ENCODE measurements at regions not wholly inside any gene's neighbourhood (a gene's known extent, or its start where the extent isn't known, plus 50 kb on each side); places are given as distances from the start of the nearest gene placed in this dataset.
"Not testable (repeated sequence)": the region's sequence is repeated elsewhere in the genome, so short reads cannot be mapped to it uniquely, and the experiment has no call there.

GRCh38 chr17:15802917-15803316, 70.8 kb downstream of the TBC1D26 start:
- not testable (repeated sequence) for H3K36me3 Mint-ChIP-seq (ENCODE audit: low read depth, unreplicated experiment); H3K4me1 Mint-ChIP-seq (ENCODE audit: unreplicated experiment); H3K4me3 Mint-ChIP-seq (ENCODE audit: unreplicated experiment); H3K27me3 Mint-ChIP-seq (ENCODE audit: unreplicated experiment); H3K27ac Mint-ChIP-seq (ENCODE audit: unreplicated experiment); DNase-seq (ENCODE audit: low spot score); H3K9me3 Mint-ChIP-seq (ENCODE audit: unreplicated experiment)

- not testable (repeated sequence) for H3K4me3 Mint-ChIP-seq (ENCODE audit: unreplicated experiment); H3K27me3 Mint-ChIP-seq (ENCODE audit: unreplicated experiment); H3K27ac Mint-ChIP-seq (ENCODE audit: unreplicated experiment); H3K36me3 Mint-ChIP-seq (ENCODE audit: low read depth, unreplicated experiment); H3K4me1 Mint-ChIP-seq (ENCODE audit: unreplicated experiment); DNase-seq (ENCODE audit: low spot score); H3K9me3 Mint-ChIP-seq (ENCODE audit: unreplicated experiment)
Observed at GRCh38 chr17:15806825-15807224, 74.7 kb downstream of the TBC1D26 start.

GRCh38 chr17:15813388-15813787, 81.3 kb downstream of the TBC1D26 start:
- not testable (repeated sequence) for H3K36me3 Mint-ChIP-seq (ENCODE audit: low read depth, unreplicated experiment); H3K27me3 Mint-ChIP-seq (ENCODE audit: unreplicated experiment); H3K4me3 Mint-ChIP-seq (ENCODE audit: unreplicated experiment); DNase-seq (ENCODE audit: low spot score); H3K4me1 Mint-ChIP-seq (ENCODE audit: unreplicated experiment); H3K9me3 Mint-ChIP-seq (ENCODE audit: unreplicated experiment); H3K27ac Mint-ChIP-seq (ENCODE audit: unreplicated experiment)

GRCh38 chr17:15814003-15814402, 81.9 kb downstream of the TBC1D26 start:
- H3K27me3 Mint-ChIP-seq (ENCODE audit: unreplicated experiment); H3K4me3 Mint-ChIP-seq (ENCODE audit: unreplicated experiment); H3K27ac Mint-ChIP-seq (ENCODE audit: unreplicated experiment); H3K4me1 Mint-ChIP-seq (ENCODE audit: unreplicated experiment); DNase-seq (ENCODE audit: low spot score); H3K36me3 Mint-ChIP-seq (ENCODE audit: low read depth, unreplicated experiment); H3K9me3 Mint-ChIP-seq (ENCODE audit: unreplicated experiment): not testable (repeated sequence)

GRCh38 chr17:15817861-15818260, 85.8 kb downstream of the TBC1D26 start:
- not testable (repeated sequence) for H3K36me3 Mint-ChIP-seq (ENCODE audit: low read depth, unreplicated experiment); H3K27me3 Mint-ChIP-seq (ENCODE audit: unreplicated experiment); H3K27ac Mint-ChIP-seq (ENCODE audit: unreplicated experiment); H3K9me3 Mint-ChIP-seq (ENCODE audit: unreplicated experiment); H3K4me3 Mint-ChIP-seq (ENCODE audit: unreplicated experiment); H3K4me1 Mint-ChIP-seq (ENCODE audit: unreplicated experiment); DNase-seq (ENCODE audit: low spot score)

- not testable (repeated sequence) for H3K4me3 Mint-ChIP-seq (ENCODE audit: unreplicated experiment); H3K9me3 Mint-ChIP-seq (ENCODE audit: unreplicated experiment); H3K4me1 Mint-ChIP-seq (ENCODE audit: unreplicated experiment); H3K27me3 Mint-ChIP-seq (ENCODE audit: unreplicated experiment); DNase-seq (ENCODE audit: low spot score); H3K27ac Mint-ChIP-seq (ENCODE audit: unreplicated experiment); H3K36me3 Mint-ChIP-seq (ENCODE audit: low read depth, unreplicated experiment)
Observed at GRCh38 chr17:15822280-15822679, 90.2 kb downstream of the TBC1D26 start.

GRCh38 chr17:15828727-15829314, 96.7 kb downstream of the TBC1D26 start:
- H3K9me3 Mint-ChIP-seq (ENCODE audit: unreplicated experiment); H3K27me3 Mint-ChIP-seq (ENCODE audit: unreplicated experiment); H3K4me1 Mint-ChIP-seq (ENCODE audit: unreplicated experiment); H3K36me3 Mint-ChIP-seq (ENCODE audit: low read depth, unreplicated experiment); H3K27ac Mint-ChIP-seq (ENCODE audit: unreplicated experiment): not testable (repeated sequence)
- DNase-seq (ENCODE audit: low spot score), result peak; percentile 87
- TF ChIP-seq CTCF (IDR thresholded peaks at IDR 0.05; ENCODE audit: unreplicated experiment), result peak; percentile 71
- peak overlapping the region; percentile 54 for H3K4me3 Mint-ChIP-seq (ENCODE audit: unreplicated experiment)

GRCh38 chr17:15830221-15830620, 98.1 kb downstream of the TBC1D26 start:
- not testable (repeated sequence) for H3K36me3 Mint-ChIP-seq (ENCODE audit: low read depth, unreplicated experiment); H3K4me3 Mint-ChIP-seq (ENCODE audit: unreplicated experiment); DNase-seq (ENCODE audit: low spot score); H3K27ac Mint-ChIP-seq (ENCODE audit: unreplicated experiment); H3K9me3 Mint-ChIP-seq (ENCODE audit: unreplicated experiment); H3K4me1 Mint-ChIP-seq (ENCODE audit: unreplicated experiment); H3K27me3 Mint-ChIP-seq (ENCODE audit: unreplicated experiment)

- not testable (repeated sequence) for H3K4me3 Mint-ChIP-seq (ENCODE audit: unreplicated experiment); H3K27me3 Mint-ChIP-seq (ENCODE audit: unreplicated experiment)
Observed at GRCh38 chr17:15831182-15831581, 99.1 kb downstream of the TBC1D26 start.

GRCh38 chr17:15832921-15833480, 100.9 kb downstream of the TBC1D26 start:
- H3K27ac Mint-ChIP-seq (ENCODE audit: unreplicated experiment); H3K9me3 Mint-ChIP-seq (ENCODE audit: unreplicated experiment); H3K4me1 Mint-ChIP-seq (ENCODE audit: unreplicated experiment); H3K4me3 Mint-ChIP-seq (ENCODE audit: unreplicated experiment); H3K36me3 Mint-ChIP-seq (ENCODE audit: low read depth, unreplicated experiment); DNase-seq (ENCODE audit: low spot score); H3K27me3 Mint-ChIP-seq (ENCODE audit: unreplicated experiment): not testable (repeated sequence)

More at GRCh38 chr17:15831182-15831581, 99.1 kb downstream of the TBC1D26 start:
- not testable (repeated sequence) for H3K4me1 Mint-ChIP-seq (ENCODE audit: unreplicated experiment); DNase-seq (ENCODE audit: low spot score); H3K9me3 Mint-ChIP-seq (ENCODE audit: unreplicated experiment); H3K36me3 Mint-ChIP-seq (ENCODE audit: low read depth, unreplicated experiment); H3K27ac Mint-ChIP-seq (ENCODE audit: unreplicated experiment)

GRCh38 chr17:15833890-15834289, 101.8 kb downstream of the TBC1D26 start:
- not testable (repeated sequence) for H3K4me1 Mint-ChIP-seq (ENCODE audit: unreplicated experiment)

More at GRCh38 chr17:15833890-15834289, 101.8 kb downstream of the TBC1D26 start:
- H3K4me3 Mint-ChIP-seq (ENCODE audit: unreplicated experiment); H3K27ac Mint-ChIP-seq (ENCODE audit: unreplicated experiment); H3K9me3 Mint-ChIP-seq (ENCODE audit: unreplicated experiment); H3K27me3 Mint-ChIP-seq (ENCODE audit: unreplicated experiment); H3K36me3 Mint-ChIP-seq (ENCODE audit: low read depth, unreplicated experiment); DNase-seq (ENCODE audit: low spot score): not testable (repeated sequence)

Data from endothelial cell (in vitro differentiated cells).